H9 (cell line): ENCODE measurements at regions not wholly inside any gene's neighbourhood (a gene's known extent, or its start where the extent isn't known, plus 50 kb on each side); places are given as distances from the start of the nearest gene placed in this dataset.

Experiments used
- DNase-seq: peaks from one replicate; pipeline ENCODE4 v3.0.0-alpha.2; 2017
- H2AFZ ChIP-seq: one replicate; pipeline ENCODE4 v1.6.1; 2013; ENCODE audit warnings: mild to moderate bottlenecking, low read length, control low read depth, moderate library complexity
- H2AK5ac ChIP-seq: 2 replicates; pipeline ENCODE4 v1.6.1; 2013; ENCODE audit warnings: low read length, control low read depth, mixed read lengths; ENCODE audit not compliant: insufficient read length
- H2BK120ac ChIP-seq: one replicate; pipeline ENCODE4 v1.6.1; 2013; ENCODE audit warnings: low read depth, mild to moderate bottlenecking, low read length, control low read depth, inconsistent platforms; ENCODE audit not compliant: poor library complexity, severe bottlenecking
- H2BK12ac ChIP-seq: 2 replicates; pipeline ENCODE4 v1.6.1; 2013; ENCODE audit warnings: low read length, control low read depth, mixed read lengths, low read depth; ENCODE audit not compliant: insufficient read length
- H2BK15ac ChIP-seq: 2 replicates; pipeline ENCODE4 v1.6.1; 2013; ENCODE audit warnings: low read depth, low read length, control low read depth
- H2BK20ac ChIP-seq: one replicate; pipeline ENCODE4 v1.6.1; 2013; ENCODE audit warnings: low read depth, mild to moderate bottlenecking, low read length, control low read depth, inconsistent platforms; ENCODE audit not compliant: poor library complexity, severe bottlenecking
- H2BK5ac ChIP-seq: 2 replicates; pipeline ENCODE4 v1.6.1; 2013; ENCODE audit warnings: low read length, control low read depth, mixed read lengths; ENCODE audit not compliant: insufficient read length
- H3K14ac ChIP-seq: 2 replicates; pipeline ENCODE4 v1.6.1; 2013; ENCODE audit warnings: low read length, control low read depth; ENCODE audit not compliant: insufficient read depth
- H3K18ac ChIP-seq: 2 replicates; pipeline ENCODE4 v1.6.1; 2013; ENCODE audit warnings: low read depth, mild to moderate bottlenecking, mixed read lengths, low read length, control low read depth; ENCODE audit not compliant: insufficient read length
- H3K23ac ChIP-seq: 2 replicates; pipeline ENCODE4 v1.6.1; 2013; ENCODE audit warnings: low read length, control low read depth, mixed read lengths, low read depth; ENCODE audit not compliant: insufficient read length
- H3K23me2 ChIP-seq: 2 replicates; pipeline ENCODE4 v1.6.1; 2013; ENCODE audit warnings: low read depth, mild to moderate bottlenecking, mixed read lengths, low read length, control low read depth; ENCODE audit not compliant: insufficient read length, poor library complexity, severe bottlenecking
- H3K27ac ChIP-seq: 2 replicates; pipeline ENCODE4 v1.5.1; 2013; ENCODE audit warnings: low read length, control low read depth, mixed read lengths, low read depth; ENCODE audit not compliant: insufficient read length
- H3K27me3 ChIP-seq: 2 replicates; pipeline ENCODE4 v1.6.1; 2013; ENCODE audit warnings: low read length, control low read depth, inconsistent platforms; ENCODE audit not compliant: insufficient read depth
- H3K4ac ChIP-seq: 2 replicates; pipeline ENCODE4 v1.6.1; 2013; ENCODE audit warnings: low read depth, mild to moderate bottlenecking, control low read depth, inconsistent platforms, low read length, moderate library complexity
- H3K4me1 ChIP-seq: 2 replicates; pipeline ENCODE4 v1.6.1; 2013; ENCODE audit warnings: low read length, control low read depth, inconsistent platforms; ENCODE audit not compliant: insufficient read depth
- H3K4me2 ChIP-seq: 2 replicates; pipeline ENCODE4 v1.6.1; 2013; ENCODE audit warnings: low read length, control low read depth, mixed read lengths; ENCODE audit not compliant: insufficient read length, insufficient read depth
- H3K56ac ChIP-seq: 2 replicates; pipeline ENCODE4 v1.6.1; 2013; ENCODE audit warnings: low read depth, mild to moderate bottlenecking, mixed read lengths, low read length, control low read depth; ENCODE audit not compliant: insufficient read length
- H3K79me1 ChIP-seq: 2 replicates; pipeline ENCODE4 v1.6.1; 2013; ENCODE audit warnings: low read depth, mild to moderate bottlenecking, moderate library complexity, low read length, control low read depth, inconsistent platforms; ENCODE audit not compliant: insufficient read depth, poor library complexity, severe bottlenecking
- H3K79me2 ChIP-seq: 2 replicates; pipeline ENCODE4 v1.6.1; 2013; ENCODE audit warnings: low read length, control low read depth, inconsistent platforms; ENCODE audit not compliant: insufficient read depth
- H3K9ac ChIP-seq: 2 replicates; pipeline ENCODE4 v1.6.1; 2013; ENCODE audit warnings: low read length, control low read depth, mixed read lengths; ENCODE audit not compliant: insufficient read length; ENCODE audit errors: extremely low read depth
- H3K9me3 ChIP-seq: one replicate; pipeline ENCODE4 v1.6.1; 2013; ENCODE audit warnings: low read depth, low read length, inconsistent platforms; ENCODE audit not compliant: control insufficient read depth
- H3T11ph ChIP-seq: one replicate; pipeline ENCODE4 v1.6.1; 2013; ENCODE audit warnings: mild to moderate bottlenecking, low read length, control low read depth, inconsistent platforms
- H4K20me1 ChIP-seq: one replicate; pipeline ENCODE4 v1.6.1; 2013; ENCODE audit not compliant: control insufficient read depth, insufficient read length, insufficient read depth
- H4K5ac ChIP-seq: 2 replicates; pipeline ENCODE4 v1.6.1; 2013; ENCODE audit warnings: low read depth, mild to moderate bottlenecking, mixed read lengths, low read length, control low read depth; ENCODE audit not compliant: insufficient read length
- H4K8ac ChIP-seq: replicated peaks from 2 replicates; pipeline ENCODE4 v1.6.1; 2013; ENCODE audit warnings: low read length, control low read depth, mixed read lengths, low read depth; ENCODE audit not compliant: insufficient read length
- H4K91ac ChIP-seq: 2 replicates; pipeline ENCODE4 v1.6.1; 2013; ENCODE audit warnings: low read depth, mild to moderate bottlenecking, moderate library complexity, mixed read lengths, low read length, control low read depth; ENCODE audit not compliant: insufficient read length
- H3K27ac Mint-ChIP-seq, 3 experiments: 2 replicates in 2 of 3; 3 replicates in 1 of 3; pipeline ENCODE4 v1.8.0; 2020 to 2021; ENCODE audit warnings: mixed read lengths in 3 of 3, mild to moderate bottlenecking in 1 of 3, moderate library complexity in 1 of 3
- H3K27me3 Mint-ChIP-seq: 2 replicates; pipeline ENCODE4 v1.8.0; 2021; ENCODE audit warnings: low read depth, mild to moderate bottlenecking, moderate library complexity, mixed read lengths
- H3K36me3 Mint-ChIP-seq, 3 experiments: 2 replicates in 2 of 3; 3 replicates in 1 of 3; pipeline ENCODE4 v1.8.0; 2020 to 2021; ENCODE audit warnings: low read depth in 3 of 3, mixed read lengths in 3 of 3; ENCODE audit not compliant: insufficient read depth in 1 of 3
- H3K4me1 Mint-ChIP-seq, 2 experiments: 2 replicates each; pipeline ENCODE4 v1.8.0; 2020; ENCODE audit warnings: mixed read lengths in 2 of 2
- H3K4me3 Mint-ChIP-seq, 2 experiments: 2 replicates in 1 of 2; 3 replicates in 1 of 2; pipeline ENCODE4 v1.8.0; 2020 to 2021; ENCODE audit warnings: mild to moderate bottlenecking in 2 of 2, mixed read lengths in 2 of 2, moderate library complexity in 1 of 2
- H3K9me3 Mint-ChIP-seq, 2 experiments: 2 replicates in 1 of 2; 3 replicates in 1 of 2; pipeline ENCODE4 v1.8.0; 2020; ENCODE audit warnings: mild to moderate bottlenecking in 2 of 2, mixed read lengths in 2 of 2, moderate library complexity in 1 of 2
- CTCF ChIP-seq: fragments of 200-600 bp; sonication (generic); conservative IDR thresholded peaks from 3 replicates; pipeline ENCODE4 v1.8.0; 2021; ENCODE audit warnings: antibody characterized with exemption, mild to moderate bottlenecking
- WGBS: extraction: QIAGEN DNeasy Blood & Tissue Kit; methylation state at CpG from one replicate; pipeline ENCODE4 v1.1.7; 2013; ENCODE audit warnings: missing lambda C conversion rate, low lambda C conversion rate, mixed read lengths; ENCODE audit not compliant: insufficient read length; ENCODE audit errors: extremely low coverage; 5-methylcytosine and 5-hydroxymethylcytosine counted together

DNA sequence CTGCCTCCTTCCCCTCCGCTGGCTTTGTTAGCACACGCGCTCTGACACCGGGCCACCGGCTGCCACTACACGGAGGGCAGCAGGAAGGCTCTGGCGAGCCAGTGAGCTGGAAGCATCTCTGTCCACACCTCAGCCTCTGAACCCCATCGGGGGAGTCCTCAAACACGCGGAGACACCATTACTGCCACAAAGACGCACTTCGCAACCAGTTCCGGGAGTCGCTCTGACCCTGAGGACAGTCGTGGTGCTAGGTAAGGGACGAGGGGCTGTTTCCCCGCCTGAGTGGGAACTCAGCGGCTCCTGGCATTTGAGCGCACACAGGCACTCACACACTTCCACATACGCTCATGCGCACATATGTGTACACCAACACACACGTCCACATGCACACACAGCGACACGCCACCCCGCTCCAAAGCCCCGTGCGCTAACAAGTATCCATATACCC, 160.0 kb downstream of the C9orf152 start:
- peaks cover 2 to 8% (median 4%) of the 10 kb centered on the region in 3 experiments; a peak in 4 of 7 replicates for H3K36me3 Mint-ChIP-seq
- Histone ChIP-seq H2BK120ac (no peak overlapping the region), H3K4ac (no peak overlapping the region; the same call in 1 of the 2 replicates), H3T11ph (no peak overlapping the region), H2AK5ac (no peak overlapping the region), H3K4me1 (no peaks in the 10 kb centered on the region; the same call in 1 of the 2 replicates), H3K23ac (no peak overlapping the region), H4K8ac (peak overlapping the region; percentile 8), H3K27ac (no peak overlapping the region), H3K18ac (peak overlapping the region; percentile 69), H2BK20ac (no peak overlapping the region), H3K79me1 (no peaks in the 10 kb centered on the region), H2BK12ac (no peak overlapping the region), H3K56ac (no peak overlapping the region), H3K23me2 (peaks cover 23% of the 10 kb centered on the region), H2BK5ac (no peak overlapping the region), H4K91ac (no peak overlapping the region), H3K27me3 (no peaks in the 10 kb centered on the region; the same call in 1 of the 2 replicates), H3K79me2 (peaks cover under 1% of the 10 kb centered on the region; the same call in 1 of the 2 replicates), H3K4me2 (peak overlapping the region; percentile 89), H3K9me3 (no peaks in the 10 kb centered on the region), H4K5ac (no peak overlapping the region), H3K9ac (peak overlapping the region; percentile 62), H2AFZ (no peak overlapping the region), H3K14ac (peak overlapping the region; percentile 83), H2BK15ac (no peak overlapping the region), H4K20me1 (peaks cover 3% of the 10 kb centered on the region)
- peak overlapping the region; percentile 92 to 99 (median 99) for H3K27ac Mint-ChIP-seq
- H3K9me3 Mint-ChIP-seq, result peaks cover 4 to 5% of the 10 kb centered on the region in 2 experiments; a peak in 3 of 5 replicates
- peaks cover 35 to 45% of the 10 kb centered on the region in 2 experiments for H3K4me1 Mint-ChIP-seq
- TF ChIP-seq CTCF, result no peak
- H3K27me3 Mint-ChIP-seq, result peaks cover 48% of the 10 kb centered on the region
- peak overlapping the region; percentile 83 to 97 for H3K4me3 Mint-ChIP-seq
- peak; percentile 56 for DNase-seq
- WGBS, result no CpG with 5 or more reads among the region's 27 CpGs
